Myocyte (in vitro differentiated cells): ENCODE measurements at regions not wholly inside any gene's neighbourhood (a gene's known extent, or its start where the extent isn't known, plus 50 kb on each side); places are given as distances from the start of the nearest gene placed in this dataset.
"Not testable (repeated sequence)": the region's sequence is repeated elsewhere in the genome, so short reads cannot be mapped to it uniquely, and the experiment has no call there.

ENCODE experiments used
- DNase-seq: peaks from one replicate; pipeline ENCODE4 v3.0.0-alpha.2; 2012; ENCODE audit warnings: low read depth

DNA sequence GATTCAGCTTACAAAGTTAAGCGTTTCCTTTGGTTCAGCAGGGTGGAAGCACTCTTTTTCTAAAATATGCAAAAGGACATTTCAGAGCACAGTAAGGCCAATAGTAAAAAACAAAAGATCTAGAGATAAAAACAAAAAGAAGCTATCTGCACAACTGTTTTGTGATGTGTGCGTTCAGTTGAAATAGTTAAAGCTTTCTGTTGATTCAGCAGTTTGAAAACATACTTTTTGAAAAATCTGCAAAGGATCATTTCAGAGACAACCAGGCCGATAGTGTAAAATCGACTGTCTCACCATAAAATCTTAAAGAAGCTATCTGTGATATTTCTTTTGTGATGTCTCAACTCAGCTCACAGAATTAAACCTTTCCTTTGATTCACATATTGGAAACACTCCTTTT lies 300.0 kb upstream of the ALG10B start:
- no peak for DNase-seq

DNA sequence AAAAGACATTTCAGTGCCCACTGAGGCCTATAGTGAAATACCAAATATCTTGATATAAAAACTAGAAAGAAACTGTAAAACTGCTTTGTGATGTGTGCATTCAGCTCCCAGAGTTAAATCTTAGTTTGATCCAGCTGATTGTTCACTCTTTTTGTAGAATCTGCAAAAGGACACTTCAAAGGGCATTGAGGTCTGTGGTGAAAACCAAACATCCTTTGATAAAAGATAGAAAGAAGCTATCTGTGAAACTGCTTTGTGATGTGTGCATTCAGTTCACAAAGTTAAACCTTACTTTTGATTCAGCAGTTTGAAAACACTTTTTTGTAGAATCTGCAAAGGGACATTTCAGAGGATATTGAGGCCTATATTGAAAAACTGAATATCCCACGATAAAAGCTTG lies 290.7 kb upstream of the ALG10B start:
- DNase-seq, result no peak

DNA sequence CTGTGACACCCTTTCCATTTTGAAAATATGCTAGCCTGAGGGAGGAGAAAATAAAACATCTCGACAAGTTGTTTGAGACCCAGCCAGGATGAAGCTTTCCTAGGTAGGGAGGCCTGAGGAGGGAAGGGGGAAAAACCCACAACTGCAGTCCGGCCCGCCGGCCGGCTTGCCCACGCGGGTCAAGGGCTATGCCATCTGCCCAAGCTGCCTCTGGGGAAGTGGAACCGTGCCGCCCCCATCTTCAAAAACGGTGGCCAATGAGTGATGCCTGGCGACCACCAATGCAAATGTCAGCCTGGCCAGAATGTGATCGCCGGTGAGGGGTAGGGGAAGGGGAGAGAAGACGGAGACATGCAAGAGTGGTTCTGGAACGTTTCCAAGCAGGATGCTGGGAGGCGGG lies 263.5 kb upstream of the ALG10B start:
- no peak for DNase-seq

GRCh38 chr12:38053655-38054464 lies 262.7 kb upstream of the ALG10B start:
- no peak for DNase-seq

- DNase-seq, result no peak
These were observed 259.6 kb upstream of the ALG10B start for GRCh38 chr12:38056701-38057689.

GRCh38 chr12:38099686-38100085 lies 216.9 kb upstream of the ALG10B start:
- no peak for DNase-seq

- no peak for DNase-seq
These were observed 214.8 kb upstream of the ALG10B start for GRCh38 chr12:38101753-38102152.

DNA sequence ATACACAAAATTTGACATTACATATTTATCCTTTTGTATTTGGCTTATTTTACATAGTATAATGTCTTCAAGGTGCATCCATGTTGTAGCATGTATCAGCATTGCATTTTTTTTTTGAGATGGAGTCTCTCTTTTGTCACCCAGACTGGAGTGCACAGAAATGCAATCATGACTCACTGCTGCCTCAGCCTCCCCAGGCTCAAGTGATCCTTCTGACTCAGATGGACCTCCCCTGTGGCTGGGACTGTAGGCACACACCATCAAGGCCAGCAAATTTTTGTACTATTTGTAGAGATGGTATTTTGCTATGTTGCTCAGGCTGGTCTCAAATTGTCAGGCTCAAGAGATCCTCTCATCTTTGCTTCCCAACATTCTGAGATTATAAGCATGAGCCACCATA lies 214.4 kb upstream of the ALG10B start:
- DNase-seq, result no peak

GRCh38 chr12:38110026-38110699 lies 206.4 kb upstream of the ALG10B start:
- DNase-seq, result no peak

- no peak for DNase-seq
These were observed 202.6 kb upstream of the ALG10B start for GRCh38 chr12:38113991-38114390.

GRCh38 chr12:38116968-38117367 lies 199.6 kb upstream of the ALG10B start:
- DNase-seq, result no peak

GRCh38 chr12:38118632-38119031 lies 197.9 kb upstream of the ALG10B start:
- no peak for DNase-seq

- DNase-seq, result no peak
These were observed 196.1 kb upstream of the ALG10B start for GRCh38 chr12:38120438-38120837.

- not testable (repeated sequence) for DNase-seq
These were observed 193.5 kb upstream of the ALG10B start for GRCh38 chr12:38123028-38123427.

DNA sequence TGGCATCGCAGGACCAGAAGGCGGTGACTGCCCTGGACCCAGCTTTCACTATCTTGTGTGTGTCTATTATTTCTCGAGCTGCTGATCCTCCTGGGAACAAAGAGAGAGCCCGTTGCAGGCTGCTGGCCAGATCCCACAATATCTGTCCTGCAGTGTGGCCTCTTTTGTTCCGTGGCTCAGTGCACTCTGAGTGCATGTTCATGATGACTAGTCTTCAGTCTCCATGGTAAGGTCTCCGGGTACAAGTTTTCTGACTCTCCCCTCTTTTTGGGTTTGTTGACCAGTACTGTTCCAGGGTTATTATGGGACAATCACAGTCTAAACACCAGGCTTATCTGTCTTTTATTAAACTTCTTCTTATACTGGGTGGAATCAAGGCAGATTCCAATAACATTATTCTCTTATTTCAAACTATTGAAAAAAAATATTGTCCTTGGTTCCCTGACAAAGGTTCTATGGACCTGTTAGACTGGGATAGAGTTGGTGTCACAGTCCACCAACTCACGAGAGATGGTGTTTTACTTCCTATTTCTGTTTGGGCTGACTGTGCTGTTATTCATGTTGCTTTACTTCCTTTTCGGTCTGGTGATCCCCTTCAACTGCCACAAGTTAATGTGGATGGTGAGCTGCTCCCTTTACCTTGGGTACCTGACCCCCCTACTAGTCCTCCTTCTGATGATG lies 192.9 kb upstream of the ALG10B start:
- DNase-seq, result no peak

DNA sequence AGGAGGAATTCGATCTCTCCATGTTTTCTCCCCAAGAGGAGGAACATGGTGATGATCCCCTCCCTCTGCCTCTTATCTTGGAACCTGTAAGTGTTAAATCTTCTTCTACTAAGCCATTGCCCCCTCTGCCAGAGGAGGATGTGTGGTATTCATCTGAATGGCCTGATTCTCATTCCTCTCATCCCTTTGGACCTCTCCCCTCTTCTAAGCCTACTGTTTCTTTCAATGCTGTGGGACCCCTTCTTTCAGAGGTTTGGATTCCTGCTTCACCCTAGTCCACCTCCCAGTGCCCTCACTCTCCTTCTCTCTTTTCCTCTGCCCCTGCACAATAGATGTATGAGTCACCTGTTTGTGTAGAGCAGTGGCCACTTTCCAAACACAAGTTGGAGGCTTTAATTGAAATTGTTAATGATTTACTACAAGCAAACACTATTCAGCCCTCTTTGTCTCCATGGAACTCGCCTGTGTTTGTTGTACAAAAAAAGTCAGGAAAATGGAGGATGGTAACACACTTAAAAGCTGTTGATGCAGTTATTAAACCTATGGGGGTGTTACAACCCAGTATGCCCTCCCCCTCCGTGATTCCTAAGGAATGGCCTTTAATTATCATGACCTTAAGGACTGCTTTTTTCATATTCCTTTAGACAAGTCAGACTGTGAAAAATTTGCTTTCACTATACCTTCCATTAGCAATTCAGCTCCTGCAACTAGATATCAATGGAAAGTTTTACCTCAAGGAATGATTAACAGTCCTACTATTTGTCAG lies 192.1 kb upstream of the ALG10B start:
- no peak for DNase-seq

DNA sequence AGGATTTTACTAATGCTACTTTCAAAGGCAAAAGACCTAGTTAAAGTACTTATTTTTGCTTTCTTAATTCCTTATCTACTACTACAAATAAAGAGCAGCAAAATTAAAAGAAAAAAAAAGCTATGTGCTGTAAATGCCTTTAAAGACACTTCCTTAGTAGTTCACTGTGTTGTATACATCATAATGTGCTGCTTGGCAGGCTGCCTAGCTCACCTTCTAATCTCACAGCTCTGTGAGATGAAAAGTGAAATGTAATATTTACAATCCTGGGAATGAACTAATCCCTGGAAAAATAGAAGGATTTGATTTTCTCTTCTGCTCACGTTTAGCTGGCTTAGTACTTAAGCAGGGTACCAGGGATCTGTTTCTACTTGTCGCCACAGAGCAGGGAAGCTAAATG lies 184.4 kb upstream of the ALG10B start:
- DNase-seq, result no peak

DNA sequence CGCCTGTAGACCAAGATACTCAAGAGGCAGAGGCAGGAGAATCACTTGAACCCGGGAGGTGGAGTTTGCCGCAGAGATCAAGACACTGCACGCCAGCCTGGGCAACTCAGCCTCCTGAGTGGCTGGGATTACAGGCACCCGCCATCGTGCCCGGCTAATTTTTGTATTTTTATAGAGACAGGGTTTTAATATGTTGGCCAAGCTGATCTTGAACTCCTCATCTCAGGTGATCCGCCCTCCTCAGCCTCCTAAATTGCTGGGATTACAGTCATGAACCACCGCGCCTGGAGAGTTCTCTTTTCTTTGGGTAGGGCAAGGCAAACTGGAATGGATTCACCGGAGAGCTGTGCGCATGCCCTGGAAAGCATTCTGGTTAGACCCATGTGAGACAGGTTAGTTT lies 179.3 kb upstream of the ALG10B start:
- no peak for DNase-seq

DNA sequence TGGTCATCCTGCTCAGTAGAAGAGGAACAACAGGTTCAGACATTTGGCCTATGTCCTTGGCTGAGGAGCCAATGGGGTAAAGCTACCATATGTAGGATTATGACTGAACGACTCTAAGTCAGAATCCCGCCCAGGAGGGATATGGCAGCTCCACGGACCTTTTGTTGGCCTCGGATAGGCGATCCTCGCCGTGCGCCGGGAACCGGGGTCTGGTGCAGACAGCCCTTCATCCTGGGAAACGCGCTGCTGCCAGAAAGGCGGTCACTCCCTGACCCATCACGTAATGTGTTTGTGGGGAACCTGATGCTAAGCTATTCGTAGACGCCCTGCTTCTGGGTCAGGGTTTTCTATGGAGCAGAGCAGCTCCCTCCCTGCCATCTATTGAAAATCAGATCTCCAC lies 178.9 kb upstream of the ALG10B start:
- DNase-seq, result no peak
